GM23338 (cell line): ENCODE measurements at regions not wholly inside any gene's neighbourhood (a gene's known extent, or its start where the extent isn't known, plus 50 kb on each side); places are given as distances from the start of the nearest gene placed in this dataset.

Experiments
- EZH2phosphoT487 ChIP-seq: fragments of 200-600 bp; sonication (generic); IDR thresholded peaks from one replicate; pipeline ENCODE4 v1.8.1; 2018; ENCODE audit warnings: antibody characterized with exemption; ENCODE audit not compliant: unreplicated experiment
- TF ChIP-seq, protein P1 (sequence below), 2 experiments: fragments of 200-600 bp in 1 of 2; sonication (generic) in 1 of 2; conservative IDR thresholded peaks; 2 replicates each; pipeline versions ENCODE4 v1.5.1 to v1.6.1; 2016 to 2017; ENCODE audit warnings: antibody characterized with exemption in 2 of 2, low read depth in 2 of 2, mild to moderate bottlenecking in 2 of 2, moderate library complexity in 1 of 2

DNA sequence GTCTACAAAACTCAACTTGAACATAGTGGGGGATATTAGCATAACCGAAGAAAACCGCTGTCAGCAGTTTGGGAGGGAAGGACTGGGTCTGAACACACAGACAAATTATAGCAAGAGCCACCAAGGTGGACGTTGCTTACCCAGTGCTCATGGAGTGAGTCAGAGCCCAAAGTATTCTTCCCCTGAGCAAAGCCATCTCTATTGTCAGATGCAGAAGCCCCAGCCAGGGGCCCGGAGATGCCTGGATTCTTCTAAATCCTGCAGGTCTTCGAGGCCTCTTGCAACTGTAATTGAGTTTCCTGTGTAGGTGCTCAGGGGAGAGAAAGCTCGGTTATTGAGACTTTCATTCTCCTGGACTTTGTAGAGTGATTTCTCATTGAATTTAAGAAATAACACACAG, 384.5 kb downstream of the IRS2 start:
- no peak for TF ChIP-seq EZH2phosphoT487
- TF ChIP-seq, protein P1, sequence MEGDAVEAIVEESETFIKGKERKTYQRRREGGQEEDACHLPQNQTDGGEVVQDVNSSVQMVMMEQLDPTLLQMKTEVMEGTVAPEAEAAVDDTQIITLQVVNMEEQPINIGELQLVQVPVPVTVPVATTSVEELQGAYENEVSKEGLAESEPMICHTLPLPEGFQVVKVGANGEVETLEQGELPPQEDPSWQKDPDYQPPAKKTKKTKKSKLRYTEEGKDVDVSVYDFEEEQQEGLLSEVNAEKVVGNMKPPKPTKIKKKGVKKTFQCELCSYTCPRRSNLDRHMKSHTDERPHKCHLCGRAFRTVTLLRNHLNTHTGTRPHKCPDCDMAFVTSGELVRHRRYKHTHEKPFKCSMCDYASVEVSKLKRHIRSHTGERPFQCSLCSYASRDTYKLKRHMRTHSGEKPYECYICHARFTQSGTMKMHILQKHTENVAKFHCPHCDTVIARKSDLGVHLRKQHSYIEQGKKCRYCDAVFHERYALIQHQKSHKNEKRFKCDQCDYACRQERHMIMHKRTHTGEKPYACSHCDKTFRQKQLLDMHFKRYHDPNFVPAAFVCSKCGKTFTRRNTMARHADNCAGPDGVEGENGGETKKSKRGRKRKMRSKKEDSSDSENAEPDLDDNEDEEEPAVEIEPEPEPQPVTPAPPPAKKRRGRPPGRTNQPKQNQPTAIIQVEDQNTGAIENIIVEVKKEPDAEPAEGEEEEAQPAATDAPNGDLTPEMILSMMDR (conservative IDR thresholded peaks at IDR 0.05; ENCODE audit: low read depth in 2 of 2), result no peak
